SHP77 treated with DMSO at 0.1 percent for 48 hours (cell line): ENCODE measurements at regions not wholly inside any gene's neighbourhood (a gene's known extent, or its start where the extent isn't known, plus 50 kb on each side); places are given as distances from the start of the nearest gene placed in this dataset.

Experiments used
- DNase-seq: peaks from one replicate; lab custom pipeline; 2025; lab: John Stamatoyannopoulos, UW

DNA sequence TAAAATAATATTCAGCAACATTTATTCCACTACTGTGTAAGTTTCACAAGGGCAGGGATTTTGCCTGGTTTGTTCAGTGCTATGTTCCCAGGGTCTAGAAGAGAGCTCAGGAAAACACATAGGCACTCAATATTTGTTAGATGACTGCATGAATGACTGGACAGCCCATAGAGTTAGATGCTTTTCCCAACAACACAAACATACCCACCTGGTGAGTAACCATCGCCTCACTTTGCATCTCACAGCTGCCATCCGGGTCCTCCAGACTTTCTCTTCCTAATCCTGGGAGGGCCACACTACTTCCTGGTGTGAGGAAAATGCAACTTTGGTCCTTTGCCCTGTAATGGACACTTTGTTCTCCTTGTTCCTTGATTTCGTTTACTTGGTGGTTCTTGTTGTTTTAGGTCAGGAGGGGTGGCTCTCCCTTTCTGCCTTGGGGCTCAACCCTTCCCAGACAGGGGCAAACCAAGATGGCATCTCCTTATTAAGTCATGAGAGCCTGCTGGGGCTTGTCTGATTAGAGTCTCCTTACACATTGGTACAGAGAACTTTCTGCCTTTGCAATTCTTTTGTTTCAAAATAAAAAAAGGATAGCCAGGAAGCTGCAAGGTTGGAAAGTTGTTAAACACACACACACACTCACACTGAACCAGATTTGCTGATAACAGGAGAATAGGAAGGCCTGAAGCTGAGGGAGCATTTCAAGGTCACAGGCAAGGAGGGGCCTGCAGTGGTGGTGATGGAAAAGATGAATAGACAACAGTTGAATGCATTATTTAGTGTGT is 190.6 kb downstream of the MID1IP1 start:
- no peak for DNase-seq

- no peak for DNase-seq
These were observed 191.3 kb downstream of the MID1IP1 start for GRCh38 chrX:38992441-38993096.

DNA sequence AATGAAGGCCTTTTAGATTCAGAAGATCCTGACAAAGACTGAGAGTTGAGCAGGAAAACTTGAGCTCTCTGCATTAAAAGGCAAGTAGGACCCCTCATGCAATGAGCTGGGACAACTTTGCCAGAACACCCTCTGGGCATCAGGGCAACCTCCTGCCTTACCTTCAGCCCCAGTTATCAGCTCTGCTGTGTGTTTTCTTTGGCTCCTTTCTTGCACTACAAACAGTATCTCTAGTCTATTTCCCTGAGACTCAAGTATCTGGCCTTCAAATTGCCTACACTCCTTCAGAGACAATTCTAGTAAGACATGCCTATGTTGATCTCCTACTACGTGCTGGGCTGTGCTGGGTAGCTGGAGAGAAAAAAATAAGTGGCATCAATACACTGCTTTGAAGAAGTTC is 192.2 kb downstream of the MID1IP1 start:
- no peak for DNase-seq

GRCh38 chrX:38999099-38999498 is 197.8 kb downstream of the MID1IP1 start:
- DNase-seq: no peak

DNA sequence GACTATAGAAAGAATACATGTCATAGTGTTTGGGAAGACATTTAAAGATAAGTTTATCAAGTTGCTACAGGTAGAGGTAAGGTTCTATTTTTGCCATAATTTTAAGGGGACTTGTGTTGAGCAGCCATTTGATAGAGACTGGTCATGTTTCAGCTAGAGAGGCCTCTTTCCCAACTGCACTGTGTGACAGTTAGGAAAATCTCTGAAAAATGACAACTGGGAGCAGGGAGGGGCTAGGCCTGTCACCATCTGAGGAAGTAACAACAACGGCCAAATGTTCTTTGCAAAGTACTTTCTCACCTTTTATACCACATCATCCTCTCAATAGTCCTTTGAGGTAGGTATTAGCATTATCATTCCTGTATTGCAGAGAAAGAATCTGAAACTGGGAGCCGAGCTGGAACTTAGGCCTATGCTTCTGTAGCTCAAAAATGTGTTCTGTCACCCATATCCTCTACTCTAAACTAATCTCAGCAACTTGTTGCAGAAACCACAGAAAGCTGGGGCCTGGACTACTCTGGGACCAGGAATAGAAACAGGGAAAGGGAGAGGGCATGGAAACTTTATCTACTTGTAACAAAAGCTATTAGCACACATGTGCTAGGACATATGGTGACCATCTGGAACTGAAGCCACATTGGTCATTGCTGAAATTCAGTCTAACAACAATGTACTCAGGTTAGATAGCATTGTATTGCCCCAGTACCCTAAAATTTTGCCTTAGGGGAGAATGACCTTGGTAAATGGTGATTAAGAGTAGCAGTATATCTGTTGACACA is 198.9 kb downstream of the MID1IP1 start:
- DNase-seq: no peak

- DNase-seq: no peak
These were observed 199.5 kb downstream of the MID1IP1 start for GRCh38 chrX:39000802-39001201.

- DNase-seq: no peak
These were observed 201.2 kb downstream of the MID1IP1 start for GRCh38 chrX:39002466-39002865.

DNA sequence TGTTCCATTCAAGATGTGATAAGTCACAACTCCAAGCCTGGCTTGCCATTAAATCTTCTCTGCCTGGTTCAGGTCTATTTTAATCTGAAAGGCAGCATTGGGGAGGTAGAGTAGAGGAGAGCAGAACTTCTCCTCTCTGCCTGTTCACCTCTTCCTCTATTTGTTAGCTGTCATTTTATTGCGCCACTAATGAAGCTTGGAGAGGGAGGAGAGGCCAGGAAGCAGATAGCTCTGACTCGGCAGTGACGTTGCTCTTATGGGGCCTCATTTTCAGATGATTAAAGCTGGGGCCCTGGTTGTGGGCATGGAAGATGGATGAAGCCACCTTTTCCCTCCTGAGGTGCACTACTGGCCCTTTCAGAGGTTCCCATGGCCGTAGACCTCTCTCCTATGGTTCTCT is 207.3 kb downstream of the MID1IP1 start:
- no peak for DNase-seq

- no peak for DNase-seq
These were observed 210.4 kb downstream of the MID1IP1 start for GRCh38 chrX:39011454-39012221.

DNA sequence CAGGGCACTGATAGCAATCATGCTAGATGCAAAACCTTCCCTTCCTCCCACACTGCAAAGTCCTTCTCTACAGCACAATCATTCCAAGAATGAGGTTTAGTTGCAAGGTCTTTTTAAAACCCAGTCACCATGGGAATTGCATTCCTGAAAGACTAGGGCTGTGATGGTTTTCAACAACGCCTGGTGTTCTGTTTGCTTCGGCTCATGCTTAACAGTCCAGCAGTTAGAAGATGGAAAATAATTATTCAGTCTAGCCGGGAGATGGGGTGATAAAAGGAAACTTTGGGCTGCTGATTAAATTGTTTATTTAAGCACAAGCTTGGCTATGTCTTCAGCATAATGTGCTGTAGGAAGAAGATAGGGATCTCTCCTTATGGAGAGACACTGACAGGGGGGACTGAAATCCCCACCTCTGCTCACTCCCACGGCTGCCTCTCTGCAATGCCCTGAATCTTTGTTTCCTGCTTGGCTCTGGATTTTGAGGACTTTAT is 211.4 kb downstream of the MID1IP1 start:
- no peak for DNase-seq

- DNase-seq: no peak
These were observed 215.3 kb downstream of the MID1IP1 start for GRCh38 chrX:39016556-39016955.

- no peak for DNase-seq
These were observed 215.8 kb downstream of the MID1IP1 start for GRCh38 chrX:39017077-39017476.

GRCh38 chrX:39017716-39018115 is 216.5 kb downstream of the MID1IP1 start:
- no peak for DNase-seq

GRCh38 chrX:39018541-39018940 is 217.3 kb downstream of the MID1IP1 start:
- DNase-seq: no peak

- DNase-seq: no peak
These were observed 217.8 kb downstream of the MID1IP1 start for GRCh38 chrX:39019056-39019455.

- no peak for DNase-seq
These were observed 218.9 kb downstream of the MID1IP1 start for GRCh38 chrX:39020051-39020669.

DNA sequence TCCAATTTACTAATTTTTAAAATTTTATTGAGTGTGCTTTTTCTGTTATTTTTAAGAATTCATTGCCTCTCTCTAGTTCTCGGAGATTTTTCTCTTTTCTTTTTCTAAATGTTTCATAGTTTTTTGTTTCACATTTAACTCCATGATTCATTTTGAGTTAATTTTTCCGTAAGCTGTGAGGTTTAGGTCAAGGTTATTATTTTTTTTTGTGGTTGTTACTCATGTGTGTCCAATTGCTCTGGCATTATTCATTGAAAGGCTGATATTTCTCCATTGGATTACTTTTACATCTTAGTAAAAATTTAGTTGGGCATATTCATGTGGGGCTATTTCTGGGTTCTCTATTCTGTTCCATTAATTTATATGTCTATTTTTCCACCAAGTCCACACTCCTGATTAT is 220.8 kb downstream of the MID1IP1 start:
- no peak for DNase-seq

DNA sequence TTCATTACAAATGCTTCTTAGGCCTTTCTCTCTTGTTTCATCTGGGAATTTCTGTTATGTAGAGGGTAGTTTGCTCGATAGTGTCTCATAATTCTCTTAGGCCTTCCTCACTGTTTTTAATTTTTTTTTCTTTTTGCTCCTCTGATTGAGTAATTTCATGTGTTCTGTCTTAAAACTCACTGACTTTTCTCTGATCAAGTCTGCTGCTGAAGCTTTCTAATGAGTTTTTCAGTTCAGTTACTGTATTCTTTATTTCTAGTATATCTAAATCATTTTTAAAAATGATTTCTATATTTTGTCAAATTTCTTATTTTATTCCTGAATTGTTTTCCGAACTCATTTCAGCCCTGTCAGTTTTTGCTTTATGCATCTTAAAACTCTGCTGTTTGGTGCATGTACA is 228.0 kb downstream of the MID1IP1 start:
- DNase-seq: no peak

GRCh38 chrX:39030636-39031035 is 229.4 kb downstream of the MID1IP1 start:
- no peak for DNase-seq

DNA sequence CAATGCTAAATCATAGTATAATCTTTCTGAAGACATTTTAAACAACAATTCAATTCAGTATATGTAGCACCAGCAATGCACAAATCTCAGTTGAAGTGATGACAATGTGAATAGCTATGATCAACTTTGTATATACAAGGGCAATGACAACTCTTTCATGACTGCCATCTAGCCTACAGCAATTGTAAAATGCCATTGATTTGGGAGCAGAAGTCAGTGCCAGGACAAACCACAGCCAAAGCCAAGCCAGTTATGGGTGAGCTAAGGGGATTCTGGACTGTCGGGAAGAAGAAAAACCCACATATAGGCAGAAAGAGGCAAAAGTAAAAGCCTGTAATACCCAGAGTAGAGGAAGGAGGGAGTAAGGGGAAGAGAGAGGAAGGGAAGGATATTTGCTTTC is 238.6 kb downstream of the MID1IP1 start:
- no peak for DNase-seq

- no peak for DNase-seq
These were observed 242.7 kb downstream of the MID1IP1 start for GRCh38 chrX:39043838-39044550.
